Gastrocnemius medialis (tissue), 4 donors: ENCODE measurements at regions not wholly inside any gene's neighbourhood (a gene's known extent, or its start where the extent isn't known, plus 50 kb on each side); places are given as distances from the start of the nearest gene placed in this dataset.

ENCODE experiments used
- ATAC-seq, 2 donors: fragments of 150-250 bp; one replicate each; pipeline ENCODE4 v1.9.1; 2016
- DNase-seq, 2 donors: peaks; one replicate each; pipeline ENCODE4 v3.0.0-alpha.2; 2019
- H3K27ac ChIP-seq, 4 donors: fragments of 200-600 bp; sonication (generic); 1 replicate in 1 of 4; 2 replicates in 3 of 4; pipeline ENCODE4 v1.5.1; 2016 to 2018; ENCODE audit warnings: mild to moderate bottlenecking in 2 of 4, moderate library complexity in 1 of 4
- H3K27me3 ChIP-seq, 3 donors: fragments of 200-600 bp; sonication (generic) in 2 of 3; 1 replicate in 1 of 3; 2 replicates in 2 of 3; pipeline versions ENCODE4 v1.5.1 to v1.6.0; 2016 to 2019; ENCODE audit warnings: mild to moderate bottlenecking in 1 of 3, moderate library complexity in 1 of 3
- H3K36me3 ChIP-seq, 2 donors: fragments of 200-600 bp; sonication (generic) in 1 of 2; one replicate each; pipeline ENCODE4 v1.5.1; 2017 to 2018
- H3K4me1 ChIP-seq, 2 donors: fragments of 200-600 bp; sonication (generic) in 1 of 2; one replicate each; pipeline ENCODE4 v1.5.1; 2016 to 2017; ENCODE audit warnings: mild to moderate bottlenecking in 2 of 2
- H3K4me3 ChIP-seq, 4 donors: fragments of 200-600 bp; sonication (generic) in 3 of 4; 1 replicate in 1 of 4; 2 replicates in 3 of 4; pipeline ENCODE4 v1.5.1; 2016 to 2019; ENCODE audit warnings: mild to moderate bottlenecking in 2 of 4
- H3K9me3 ChIP-seq, 3 donors: fragments of 200-600 bp; sonication (generic) in 2 of 3; 1 replicate in 1 of 3; 2 replicates in 2 of 3; pipeline ENCODE4 v1.5.1; 2016 to 2019
- POLR2A ChIP-seq, 2 donors: fragments of 450-650 bp; IDR thresholded peaks; one replicate each; pipeline ENCODE4 v1.6.1; 2017; ENCODE audit warnings: antibody characterized with exemption in 2 of 2, mild to moderate bottlenecking in 2 of 2, moderate library complexity in 2 of 2
- in situ Hi-C, 4 donors: fragments of 200-750 bp; cut with MboI; loops; one replicate each; pipeline versions ENCODE4 v1.15.0 to v1.8.0; 2017; ENCODE audit warnings: low sequenced_read_pairs in 4 of 4
- intact Hi-C: fragments of 100-400 bp; cut with DNase I; formaldehyde crosslinking; loops from one replicate; pipeline ENCODE4 v1.15.1; 2023; ENCODE audit warnings: low total_unique reads
- TF ChIP-seq, protein P1 (sequence below), 5 experiments: fragments of 450-650 bp in 3 of 5; fragments of 200-600 bp in 2 of 5; sonication (generic) in 2 of 5; IDR thresholded peaks in 4 of 5; conservative IDR thresholded peaks in 1 of 5; 1 replicate in 4 of 5; 2 replicates in 1 of 5; pipeline ENCODE4 v1.5.1; 2016 to 2019; ENCODE audit warnings: antibody characterized with exemption in 5 of 5, mild to moderate bottlenecking in 3 of 5, moderate library complexity in 3 of 5

GRCh38 chr2:150567771-150568301, 80.4 kb upstream of the RND3 start:
- no peak for ATAC-seq

GRCh38 chr2:150566289-150566688, 78.8 kb upstream of the RND3 start:
- H3K4me1 ChIP-seq = no peaks in the 10 kb centered on the region
- H3K27ac ChIP-seq = no peak overlapping the region
- H3K27me3 ChIP-seq = no peaks in the 10 kb centered on the region
- no peak for ATAC-seq
- no peaks in the 10 kb centered on the region for H3K36me3 ChIP-seq
- no peak for DNase-seq
- no peak overlapping the region for H3K4me3 ChIP-seq
- intact Hi-C loops = no loop called here
- TF ChIP-seq, protein P1, sequence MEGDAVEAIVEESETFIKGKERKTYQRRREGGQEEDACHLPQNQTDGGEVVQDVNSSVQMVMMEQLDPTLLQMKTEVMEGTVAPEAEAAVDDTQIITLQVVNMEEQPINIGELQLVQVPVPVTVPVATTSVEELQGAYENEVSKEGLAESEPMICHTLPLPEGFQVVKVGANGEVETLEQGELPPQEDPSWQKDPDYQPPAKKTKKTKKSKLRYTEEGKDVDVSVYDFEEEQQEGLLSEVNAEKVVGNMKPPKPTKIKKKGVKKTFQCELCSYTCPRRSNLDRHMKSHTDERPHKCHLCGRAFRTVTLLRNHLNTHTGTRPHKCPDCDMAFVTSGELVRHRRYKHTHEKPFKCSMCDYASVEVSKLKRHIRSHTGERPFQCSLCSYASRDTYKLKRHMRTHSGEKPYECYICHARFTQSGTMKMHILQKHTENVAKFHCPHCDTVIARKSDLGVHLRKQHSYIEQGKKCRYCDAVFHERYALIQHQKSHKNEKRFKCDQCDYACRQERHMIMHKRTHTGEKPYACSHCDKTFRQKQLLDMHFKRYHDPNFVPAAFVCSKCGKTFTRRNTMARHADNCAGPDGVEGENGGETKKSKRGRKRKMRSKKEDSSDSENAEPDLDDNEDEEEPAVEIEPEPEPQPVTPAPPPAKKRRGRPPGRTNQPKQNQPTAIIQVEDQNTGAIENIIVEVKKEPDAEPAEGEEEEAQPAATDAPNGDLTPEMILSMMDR (IDR thresholded peaks at IDR 0.05 in 4 of 5, conservative IDR thresholded peaks at IDR 0.05 in 1 of 5) = no peak
- TF ChIP-seq POLR2A (IDR thresholded peaks at IDR 0.05) = no peak
- no peaks in the 10 kb centered on the region for H3K9me3 ChIP-seq
- in situ Hi-C loops = no loop called here

More at GRCh38 chr2:150567771-150568301, 80.4 kb upstream of the RND3 start:
- Histone ChIP-seq H3K27me3 (no peaks in the 10 kb centered on the region), H3K9me3 (no peaks in the 10 kb centered on the region), H3K27ac (no peak overlapping the region), H3K36me3 (no peaks in the 10 kb centered on the region), H3K4me1 (no peaks in the 10 kb centered on the region), H3K4me3 (no peak overlapping the region)
- no peak for DNase-seq
- no peak for TF ChIP-seq POLR2A (IDR thresholded peaks at IDR 0.05)
- TF ChIP-seq, protein P1 (IDR thresholded peaks at IDR 0.05 in 4 of 5, conservative IDR thresholded peaks at IDR 0.05 in 1 of 5) = no peak
- intact Hi-C loops (no loop called here), in situ Hi-C loops (no loop called here)

GRCh38 chr2:150561076-150561475, 73.6 kb upstream of the RND3 start:
- intact Hi-C loops = no loop called here
- Histone ChIP-seq H3K36me3 (no peaks in the 10 kb centered on the region), H3K27me3 (no peaks in the 10 kb centered on the region), H3K4me3 (no peak overlapping the region), H3K4me1 (no peaks in the 10 kb centered on the region), H3K27ac (no peak overlapping the region), H3K9me3 (no peaks in the 10 kb centered on the region)
- in situ Hi-C loops = no loop called here
- no peak for DNase-seq
- no peak for TF ChIP-seq POLR2A (IDR thresholded peaks at IDR 0.05)
- TF ChIP-seq, protein P1 (IDR thresholded peaks at IDR 0.05 in 4 of 5, conservative IDR thresholded peaks at IDR 0.05 in 1 of 5) = no peak
- ATAC-seq = no peak

DNA sequence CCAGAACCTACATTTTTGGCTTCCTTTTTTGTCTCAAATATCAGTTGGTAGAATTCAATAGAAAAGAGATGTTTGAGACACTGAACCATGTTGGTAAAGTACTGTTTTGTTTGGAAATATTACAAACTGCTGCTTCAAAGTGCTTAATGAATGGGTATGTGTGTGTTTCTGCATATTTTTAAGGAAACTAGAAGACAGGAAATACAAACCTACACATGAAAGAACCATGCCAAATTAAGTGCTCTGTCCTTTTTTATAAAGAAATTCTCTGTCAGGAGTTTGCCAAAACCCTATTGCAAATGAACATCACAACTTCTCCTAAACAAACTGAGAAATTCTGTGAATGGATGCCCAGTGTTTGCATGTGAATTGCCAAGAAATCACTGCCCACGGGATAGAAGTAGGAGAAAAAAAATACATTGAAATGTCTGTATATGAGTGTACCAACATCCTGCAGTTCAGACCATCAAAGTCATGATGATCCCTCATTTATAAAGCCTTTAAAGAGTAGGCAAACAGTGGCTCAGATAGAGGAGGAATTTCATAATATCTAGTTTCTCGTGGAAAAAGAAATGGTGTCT, 69.6 kb upstream of the RND3 start:
- in situ Hi-C loops = no loop called here
- Histone ChIP-seq H3K4me1 (no peaks in the 10 kb centered on the region), H3K4me3 (no peak overlapping the region), H3K27ac (no peak overlapping the region), H3K27me3 (no peaks in the 10 kb centered on the region), H3K36me3 (no peaks in the 10 kb centered on the region), H3K9me3 (no peaks in the 10 kb centered on the region)
- DNase-seq (no peak), ATAC-seq (no peak)
- TF ChIP-seq, protein P1 (IDR thresholded peaks at IDR 0.05 in 4 of 5, conservative IDR thresholded peaks at IDR 0.05 in 1 of 5) = no peak
- TF ChIP-seq POLR2A (IDR thresholded peaks at IDR 0.05) = no peak
- intact Hi-C loops = no loop called here
